ENCODE measurements at regions not wholly inside any gene's neighbourhood (a gene's known extent, or its start where the extent isn't known, plus 50 kb on each side); places are given as distances from the start of the nearest gene placed in this dataset.

DNA sequence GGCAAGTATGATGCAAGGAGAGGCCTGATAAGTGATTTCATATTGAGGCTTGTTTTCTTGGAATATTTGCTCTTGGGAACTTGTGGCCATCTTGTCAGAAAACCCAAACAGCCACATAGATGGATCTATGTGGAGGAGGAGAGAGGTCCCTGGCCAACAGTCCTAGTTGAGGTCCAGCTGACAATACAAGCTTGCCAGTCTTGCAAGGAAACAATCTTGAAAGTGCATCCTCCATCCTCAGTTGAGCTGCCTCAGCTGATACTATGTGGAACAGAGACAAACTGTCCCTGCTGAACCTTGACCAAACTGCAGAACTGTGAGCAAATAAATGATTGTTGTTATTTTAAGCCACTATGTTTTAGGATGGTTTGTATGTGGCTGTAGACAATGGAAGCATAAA lies 146.4 kb downstream of the TMX1 start:
- TF ChIP-seq YY1 (tag by site-specific recombination; IDR thresholded peaks at IDR 0.05) (no peak), ZNF837 (tag by site-specific recombination; IDR thresholded peaks at IDR 0.05) (no peak), ZNF184 (tag by site-specific recombination; IDR thresholded peaks at IDR 0.05) (no peak), ZNF335 (tag by site-specific recombination; conservative IDR thresholded peaks at IDR 0.05) (no peak), ZNF776 (tag by site-specific recombination; IDR thresholded peaks at IDR 0.05; ENCODE audit: borderline replicate concordance) (no peak), ZNF214 (tag by site-specific recombination; IDR thresholded peaks at IDR 0.05; ENCODE audit: borderline replicate concordance) (no peak), REST (tag by site-specific recombination; IDR thresholded peaks at IDR 0.05) (no peak), ZNF274 (IDR thresholded peaks at IDR 0.05; ENCODE audit: low read length) (no peak), ZNF274 (tag by site-specific recombination; IDR thresholded peaks at IDR 0.05; ENCODE audit: borderline replicate concordance) (no peak)
- TF ChIP-seq, protein P1, sequence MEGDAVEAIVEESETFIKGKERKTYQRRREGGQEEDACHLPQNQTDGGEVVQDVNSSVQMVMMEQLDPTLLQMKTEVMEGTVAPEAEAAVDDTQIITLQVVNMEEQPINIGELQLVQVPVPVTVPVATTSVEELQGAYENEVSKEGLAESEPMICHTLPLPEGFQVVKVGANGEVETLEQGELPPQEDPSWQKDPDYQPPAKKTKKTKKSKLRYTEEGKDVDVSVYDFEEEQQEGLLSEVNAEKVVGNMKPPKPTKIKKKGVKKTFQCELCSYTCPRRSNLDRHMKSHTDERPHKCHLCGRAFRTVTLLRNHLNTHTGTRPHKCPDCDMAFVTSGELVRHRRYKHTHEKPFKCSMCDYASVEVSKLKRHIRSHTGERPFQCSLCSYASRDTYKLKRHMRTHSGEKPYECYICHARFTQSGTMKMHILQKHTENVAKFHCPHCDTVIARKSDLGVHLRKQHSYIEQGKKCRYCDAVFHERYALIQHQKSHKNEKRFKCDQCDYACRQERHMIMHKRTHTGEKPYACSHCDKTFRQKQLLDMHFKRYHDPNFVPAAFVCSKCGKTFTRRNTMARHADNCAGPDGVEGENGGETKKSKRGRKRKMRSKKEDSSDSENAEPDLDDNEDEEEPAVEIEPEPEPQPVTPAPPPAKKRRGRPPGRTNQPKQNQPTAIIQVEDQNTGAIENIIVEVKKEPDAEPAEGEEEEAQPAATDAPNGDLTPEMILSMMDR (tag by site-specific recombination; IDR thresholded peaks at IDR 0.05), result no peak
